ENCODE measurements at regions not wholly inside any gene's neighbourhood (a gene's known extent, or its start where the extent isn't known, plus 50 kb on each side); places are given as distances from the start of the nearest gene placed in this dataset.

- H3K4me3 ChIP-seq = no peak overlapping the region
- no peak for ATAC-seq
- H3K36me3 ChIP-seq = no peaks in the 10 kb centered on the region
- DNase-seq = no peak
- WGBS (ENCODE audit: insufficient coverage, low coverage, low lambda C conversion rate, missing lambda C conversion rate) = 80% methylated on average over 2 of the region's 2 CpGs
- no peaks in the 10 kb centered on the region for H3K27me3 ChIP-seq
- TF ChIP-seq CTCF (IDR thresholded peaks at IDR 0.05) = no peak
- no peak for TF ChIP-seq POLR2A (IDR thresholded peaks at IDR 0.05)
- no peak overlapping the region for H3K27ac ChIP-seq
- no peaks in the 10 kb centered on the region for H3K9me3 ChIP-seq
- intact Hi-C loops (cut with DNase I) = no loop called here
- H3K4me1 ChIP-seq = no peaks in the 10 kb centered on the region
Measured at GRCh38 chr11:15912291-15912690, 444.1 kb downstream of the SOX6 start.

- TF ChIP-seq POLR2A (IDR thresholded peaks at IDR 0.05) (no peak), CTCF (IDR thresholded peaks at IDR 0.05) (no peak)
- H3K27me3 ChIP-seq = no peaks in the 10 kb centered on the region
- intact Hi-C loops (cut with DNase I) = no loop called here
- no CpG with 5 or more reads among the region's 7 CpGs for WGBS (ENCODE audit: insufficient coverage, low coverage, low lambda C conversion rate, missing lambda C conversion rate)
- no peak for DNase-seq
- no peaks in the 10 kb centered on the region for H3K36me3 ChIP-seq
- no peaks in the 10 kb centered on the region for H3K9me3 ChIP-seq
- ATAC-seq = no peak
- no peaks in the 10 kb centered on the region for H3K4me1 ChIP-seq
- H3K27ac ChIP-seq = no peak overlapping the region
- H3K4me3 ChIP-seq = no peak overlapping the region
Measured at GRCh38 chr11:15912825-15913224, 443.5 kb downstream of the SOX6 start.

GRCh38 chr11:15913261-15913660 is 443.1 kb downstream of the SOX6 start:
- intact Hi-C loops (cut with DNase I) = no loop called here
- Histone ChIP-seq H3K9me3 (no peaks in the 10 kb centered on the region), H3K27ac (no peak overlapping the region), H3K27me3 (no peaks in the 10 kb centered on the region), H3K4me3 (no peak overlapping the region), H3K36me3 (no peaks in the 10 kb centered on the region), H3K4me1 (no peaks in the 10 kb centered on the region)
- DNase-seq (no peak), ATAC-seq (no peak)
- 85% methylated on average over 2 of the region's 2 CpGs for WGBS (ENCODE audit: insufficient coverage, low coverage, low lambda C conversion rate, missing lambda C conversion rate)
- TF ChIP-seq POLR2A (IDR thresholded peaks at IDR 0.05) (no peak), CTCF (IDR thresholded peaks at IDR 0.05) (no peak)

Small RNAs in the stretch of these regions (small RNA-seq; reads per million reads assigned to genes)
- gene RF00324 = 0 reads per million in 2 experiments

Data from right lobe of liver (tissue), 6 donors.